ENCODE measurements at regions not wholly inside any gene's neighbourhood (a gene's known extent, or its start where the extent isn't known, plus 50 kb on each side); places are given as distances from the start of the nearest gene placed in this dataset.
"Not testable (repeated sequence)": the region's sequence is repeated elsewhere in the genome, so short reads cannot be mapped to it uniquely, and the experiment has no call there.

DNA sequence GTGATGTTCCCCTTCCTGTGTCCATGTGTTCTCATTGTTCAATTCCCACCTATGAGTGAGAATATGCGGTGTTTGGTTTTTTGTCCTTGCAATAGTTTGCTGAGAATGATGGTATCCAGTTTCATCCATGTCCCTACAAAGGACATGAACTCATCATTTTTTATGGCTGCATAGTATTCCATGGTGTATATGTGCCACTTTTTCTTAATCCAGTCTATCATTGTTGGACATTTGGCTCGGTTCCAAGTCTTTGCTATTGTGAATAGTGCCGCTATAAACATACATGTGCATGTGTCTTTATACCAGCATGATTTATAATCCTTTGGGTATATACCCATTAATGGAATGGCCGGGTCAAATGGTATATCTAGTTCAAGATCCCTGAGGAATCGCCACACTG is 229.4 kb downstream of the HTR1A start:
- H3K23me2 ChIP-seq (ENCODE audit: low read depth, low read length); H3K56ac ChIP-seq (replicated peaks; ENCODE audit: insufficient read length, low read depth, low read length): not testable (repeated sequence)

More for the DNA sequence above, 229.4 kb downstream of the HTR1A start:
- H2BK20ac ChIP-seq (ENCODE audit: low read length); H3K4me3 ChIP-seq (ENCODE audit: extremely low read depth in 1 of 4, insufficient read depth in 2 of 4, low read depth in 3 of 4, low read length in 4 of 4); H4K5ac ChIP-seq (ENCODE audit: insufficient read length, low read depth, low read length); H3K79me2 ChIP-seq (ENCODE audit: control insufficient read depth in 1 of 2, insufficient read depth in 2 of 2, low read length in 2 of 2); H3K27me3 ChIP-seq (replicated peaks in 1 of 4; ENCODE audit: control insufficient read depth in 3 of 4, extremely low read depth in 1 of 4, insufficient read depth in 3 of 4, low read length in 3 of 4); POLR2A ChIA-PET (ENCODE audit: partially characterized antibody); H2BK120ac ChIP-seq (replicated peaks; ENCODE audit: low read depth, low read length); H3K27ac ChIP-seq (ENCODE audit: low read depth, low read length); H3K79me1 ChIP-seq (ENCODE audit: low read depth, low read length); H2BK15ac ChIP-seq (ENCODE audit: low read length); H3K14ac ChIP-seq (ENCODE audit: insufficient read length); DNase-seq (ENCODE audit: low read depth in 1 of 2, low spot score in 2 of 2); H3K4me2 ChIP-seq (ENCODE audit: insufficient read depth in 1 of 2, low read depth in 2 of 2, low read length in 2 of 2); H2AK5ac ChIP-seq (ENCODE audit: low read depth, low read length); H3K4ac ChIP-seq (replicated peaks; ENCODE audit: insufficient read length, low read depth, low read length); H3K18ac ChIP-seq (ENCODE audit: extremely low read depth, low read length); CTCF ChIA-PET (ENCODE audit: partially characterized antibody); H3K23ac ChIP-seq (ENCODE audit: insufficient read length); H4K91ac ChIP-seq (replicated peaks; ENCODE audit: insufficient read length, low read length); H4K8ac ChIP-seq (ENCODE audit: extremely low read depth, insufficient read depth, low read length); H3K9ac ChIP-seq (replicated peaks in 1 of 4; ENCODE audit: extremely low read depth in 1 of 4, low read depth in 3 of 4, low read length in 3 of 4); H3K9me3 ChIP-seq (ENCODE audit: insufficient read depth in 2 of 2, low read depth in 1 of 2, low read length in 1 of 2); H4K20me1 ChIP-seq (replicated peaks in 1 of 2; ENCODE audit: control insufficient read depth in 1 of 2, insufficient read depth in 2 of 2, low read length in 2 of 2); H2BK5ac ChIP-seq (ENCODE audit: low read depth, low read length); H3K4me1 ChIP-seq (replicated peaks in 1 of 4; ENCODE audit: control insufficient read depth in 3 of 4, insufficient read depth in 4 of 4, low read length in 3 of 4); H2BK12ac ChIP-seq (ENCODE audit: low read depth, low read length); H2AFZ ChIP-seq (ENCODE audit: low read length); FAIRE-seq; H3K36me3 ChIP-seq (ENCODE audit: control insufficient read depth in 2 of 4, insufficient read depth in 4 of 4, low read length in 3 of 4): not testable (repeated sequence)
- WGBS, 2 experiments (ENCODE audit: extremely low coverage in 1 of 2, insufficient coverage in 1 of 2, insufficient read length in 1 of 2, insufficient replicate concordance in 2 of 2, low coverage in 1 of 2, low lambda C conversion rate in 2 of 2, missing lambda C conversion rate in 1 of 2): 78% methylated on average over 5 of the region's 5 CpGs; no CpG with 5 or more reads in 1 of the 2 experiments

Data from H1 (cell line).